HEK293 (cell line): ENCODE measurements at regions not wholly inside any gene's neighbourhood (a gene's known extent, or its start where the extent isn't known, plus 50 kb on each side); places are given as distances from the start of the nearest gene placed in this dataset.

Experiments
- IKZF3 ChIP-seq: fragments of 450-650 bp; IDR thresholded peaks from 2 replicates; pipeline ENCODE4 v1.5.0; 2018; ENCODE audit warnings: missing biosample characterization, mild to moderate bottlenecking, missing genetic modification characterization, moderate library complexity
- SALL2 ChIP-seq: fragments of 450-650 bp; formaldehyde crosslinking; IDR thresholded peaks from 2 replicates; pipeline ENCODE4 v1.5.0; 2017; ENCODE audit warnings: missing biosample characterization, mild to moderate bottlenecking, missing genetic modification characterization, borderline replicate concordance
- ZBTB10 ChIP-seq: fragments of 450-650 bp; formaldehyde crosslinking; IDR thresholded peaks from 2 replicates; pipeline ENCODE4 v1.5.1; 2016; ENCODE audit warnings: missing biosample characterization, missing genetic modification characterization
- ZBTB20 ChIP-seq: fragments of 450-650 bp; formaldehyde crosslinking; IDR thresholded peaks from 2 replicates; pipeline ENCODE4 v1.5.1; 2016; ENCODE audit warnings: missing biosample characterization, missing genetic modification characterization
- ZNF24 ChIP-seq: fragments of 450-650 bp; formaldehyde crosslinking; IDR thresholded peaks from 2 replicates; pipeline ENCODE4 v1.5.1; 2016; ENCODE audit warnings: missing biosample characterization, missing genetic modification characterization
- ZNF473 ChIP-seq: fragments of 450-650 bp; formaldehyde crosslinking; IDR thresholded peaks from 2 replicates; pipeline ENCODE4 v1.5.1; 2017; ENCODE audit warnings: missing biosample characterization, missing genetic modification characterization
- ZNF792 ChIP-seq: fragments of 450-650 bp; formaldehyde crosslinking; IDR thresholded peaks from 2 replicates; pipeline ENCODE4 v1.5.1; 2016; ENCODE audit warnings: missing biosample characterization, missing genetic modification characterization
- ZNF830 ChIP-seq: fragments of 450-650 bp; IDR thresholded peaks from 2 replicates; pipeline ENCODE4 v1.5.0; 2018; ENCODE audit warnings: missing biosample characterization, missing genetic modification characterization, low read depth, mild to moderate bottlenecking, moderate library complexity
- TF ChIP-seq, protein P1 (sequence below): fragments of 450-650 bp; formaldehyde crosslinking; IDR thresholded peaks from 2 replicates; pipeline ENCODE4 v1.5.1; 2016; ENCODE audit warnings: missing biosample characterization, missing genetic modification characterization
- TF ChIP-seq, protein P2 (sequence below): fragments of 450-650 bp; formaldehyde crosslinking; IDR thresholded peaks from 2 replicates; pipeline ENCODE4 v1.5.1; 2016; ENCODE audit warnings: missing biosample characterization, missing genetic modification characterization

GRCh38 chr11:109862835-109863234, 230.4 kb upstream of the ZC3H12C start:
- TF ChIP-seq, protein P1, sequence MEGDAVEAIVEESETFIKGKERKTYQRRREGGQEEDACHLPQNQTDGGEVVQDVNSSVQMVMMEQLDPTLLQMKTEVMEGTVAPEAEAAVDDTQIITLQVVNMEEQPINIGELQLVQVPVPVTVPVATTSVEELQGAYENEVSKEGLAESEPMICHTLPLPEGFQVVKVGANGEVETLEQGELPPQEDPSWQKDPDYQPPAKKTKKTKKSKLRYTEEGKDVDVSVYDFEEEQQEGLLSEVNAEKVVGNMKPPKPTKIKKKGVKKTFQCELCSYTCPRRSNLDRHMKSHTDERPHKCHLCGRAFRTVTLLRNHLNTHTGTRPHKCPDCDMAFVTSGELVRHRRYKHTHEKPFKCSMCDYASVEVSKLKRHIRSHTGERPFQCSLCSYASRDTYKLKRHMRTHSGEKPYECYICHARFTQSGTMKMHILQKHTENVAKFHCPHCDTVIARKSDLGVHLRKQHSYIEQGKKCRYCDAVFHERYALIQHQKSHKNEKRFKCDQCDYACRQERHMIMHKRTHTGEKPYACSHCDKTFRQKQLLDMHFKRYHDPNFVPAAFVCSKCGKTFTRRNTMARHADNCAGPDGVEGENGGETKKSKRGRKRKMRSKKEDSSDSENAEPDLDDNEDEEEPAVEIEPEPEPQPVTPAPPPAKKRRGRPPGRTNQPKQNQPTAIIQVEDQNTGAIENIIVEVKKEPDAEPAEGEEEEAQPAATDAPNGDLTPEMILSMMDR (tag by site-specific recombination), result no peak
- TF ChIP-seq ZBTB10 (tag by site-specific recombination), result no peak
- TF ChIP-seq SALL2, result no peak
- TF ChIP-seq ZNF792, result no peak
- TF ChIP-seq ZBTB20 (tag by site-specific recombination), result no peak
- TF ChIP-seq, protein P2, sequence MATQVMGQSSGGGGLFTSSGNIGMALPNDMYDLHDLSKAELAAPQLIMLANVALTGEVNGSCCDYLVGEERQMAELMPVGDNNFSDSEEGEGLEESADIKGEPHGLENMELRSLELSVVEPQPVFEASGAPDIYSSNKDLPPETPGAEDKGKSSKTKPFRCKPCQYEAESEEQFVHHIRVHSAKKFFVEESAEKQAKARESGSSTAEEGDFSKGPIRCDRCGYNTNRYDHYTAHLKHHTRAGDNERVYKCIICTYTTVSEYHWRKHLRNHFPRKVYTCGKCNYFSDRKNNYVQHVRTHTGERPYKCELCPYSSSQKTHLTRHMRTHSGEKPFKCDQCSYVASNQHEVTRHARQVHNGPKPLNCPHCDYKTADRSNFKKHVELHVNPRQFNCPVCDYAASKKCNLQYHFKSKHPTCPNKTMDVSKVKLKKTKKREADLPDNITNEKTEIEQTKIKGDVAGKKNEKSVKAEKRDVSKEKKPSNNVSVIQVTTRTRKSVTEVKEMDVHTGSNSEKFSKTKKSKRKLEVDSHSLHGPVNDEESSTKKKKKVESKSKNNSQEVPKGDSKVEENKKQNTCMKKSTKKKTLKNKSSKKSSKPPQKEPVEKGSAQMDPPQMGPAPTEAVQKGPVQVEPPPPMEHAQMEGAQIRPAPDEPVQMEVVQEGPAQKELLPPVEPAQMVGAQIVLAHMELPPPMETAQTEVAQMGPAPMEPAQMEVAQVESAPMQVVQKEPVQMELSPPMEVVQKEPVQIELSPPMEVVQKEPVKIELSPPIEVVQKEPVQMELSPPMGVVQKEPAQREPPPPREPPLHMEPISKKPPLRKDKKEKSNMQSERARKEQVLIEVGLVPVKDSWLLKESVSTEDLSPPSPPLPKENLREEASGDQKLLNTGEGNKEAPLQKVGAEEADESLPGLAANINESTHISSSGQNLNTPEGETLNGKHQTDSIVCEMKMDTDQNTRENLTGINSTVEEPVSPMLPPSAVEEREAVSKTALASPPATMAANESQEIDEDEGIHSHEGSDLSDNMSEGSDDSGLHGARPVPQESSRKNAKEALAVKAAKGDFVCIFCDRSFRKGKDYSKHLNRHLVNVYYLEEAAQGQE (tag by site-specific recombination), result no peak
- TF ChIP-seq IKZF3 (tag by site-specific recombination), result no peak
- TF ChIP-seq ZNF830 (tag by site-specific recombination), result no peak
- no peak for TF ChIP-seq ZNF473 (tag by site-specific recombination)
- TF ChIP-seq ZNF24, result no peak
